HG03558 (cell line): ENCODE measurements at regions not wholly inside any gene's neighbourhood (a gene's known extent, or its start where the extent isn't known, plus 50 kb on each side); places are given as distances from the start of the nearest gene placed in this dataset.
A peak's percentile ranks its signal among the peaks of the same experiment; 100 is the strongest.

Source experiments
- ATAC-seq: cut with Tn5 transposase; IDR thresholded peaks from one replicate; pipeline ENCODE4 v1.9.1; 2021; ENCODE audit warnings: moderate number of reproducible peaks; ENCODE audit not compliant: unreplicated experiment; ENCODE audit errors: extremely low read depth

DNA sequence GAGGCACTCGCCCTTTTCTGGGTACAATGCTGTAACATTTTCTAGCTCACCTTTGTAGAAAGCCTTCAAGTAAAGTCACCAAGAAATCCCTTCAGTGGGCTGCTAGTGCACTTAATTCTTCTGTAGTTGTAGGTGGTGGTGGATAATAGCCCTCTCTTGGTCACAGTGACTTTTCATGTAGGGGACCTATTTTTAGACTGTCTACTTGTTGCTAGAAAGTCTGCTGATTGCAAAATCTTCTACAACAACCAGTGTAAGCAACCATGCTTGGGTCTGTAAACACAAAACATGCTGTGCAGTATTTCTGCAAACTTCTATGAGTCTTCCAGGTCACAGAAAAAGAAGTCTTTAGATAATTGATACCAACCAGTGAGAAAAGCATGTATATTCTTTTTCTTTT lies 55.6 kb downstream of the PBDC1 start:
- no peak for ATAC-seq

DNA sequence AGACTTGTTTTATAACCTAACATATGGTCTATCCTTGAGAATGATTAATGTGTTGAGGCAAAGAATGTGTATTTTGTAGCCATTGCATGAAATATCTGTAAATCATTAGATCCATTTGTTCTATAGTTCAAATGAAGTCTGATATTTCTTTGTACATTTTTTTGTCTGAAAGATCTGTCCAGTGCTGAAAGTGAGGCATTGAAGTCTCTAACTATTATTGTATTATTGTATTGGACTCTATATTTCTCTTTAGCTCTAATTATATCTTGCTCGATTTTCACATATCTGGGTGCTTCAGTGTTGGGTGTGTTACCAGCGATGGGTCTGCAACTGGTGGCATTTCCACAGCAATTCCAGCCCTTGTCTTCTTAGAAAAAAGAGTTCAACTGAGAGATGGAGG lies 76.0 kb downstream of the PBDC1 start:
- no peak for ATAC-seq

DNA sequence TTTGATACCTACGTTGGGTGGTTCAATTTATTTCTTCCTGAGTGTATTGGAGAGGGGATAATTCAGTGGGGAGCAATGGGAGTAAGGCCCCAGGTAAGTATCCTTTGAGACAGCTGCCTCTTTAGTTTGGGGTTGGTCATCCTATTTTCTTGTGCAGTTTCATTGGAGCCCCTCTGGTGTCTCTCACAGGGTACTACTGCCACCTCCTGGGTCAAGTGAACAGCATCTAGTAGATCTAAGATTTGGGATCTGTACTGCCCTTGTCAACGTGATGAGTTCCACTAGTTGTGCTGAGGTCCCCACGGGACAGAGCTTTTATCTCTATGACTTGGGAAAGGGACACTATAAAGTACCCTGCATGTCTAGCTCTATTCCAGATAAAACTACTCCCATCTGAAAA lies 80.6 kb downstream of the PBDC1 start:
- peak; percentile 62 for ATAC-seq

DNA sequence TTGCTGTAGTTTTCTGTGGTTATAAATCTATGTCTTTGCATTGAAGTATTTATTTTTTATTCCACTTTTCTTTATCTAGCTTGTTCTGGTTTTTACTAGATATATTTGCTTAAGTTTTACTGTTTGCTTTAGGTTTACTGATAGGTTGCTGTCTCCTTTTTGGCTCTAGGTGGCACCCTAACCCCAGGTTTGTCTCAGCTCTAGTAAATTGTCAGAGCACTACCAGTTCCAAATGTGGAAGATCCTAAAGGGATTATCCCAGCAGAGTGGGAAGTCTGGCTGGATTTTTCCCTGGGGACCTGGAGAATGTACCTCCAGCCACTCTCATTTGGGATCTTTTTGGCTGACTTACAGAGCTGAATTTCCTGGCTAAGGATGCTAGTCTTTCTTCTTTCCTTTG lies 106.1 kb downstream of the PBDC1 start:
- peak; percentile 52 for ATAC-seq
